Activated naive CD4-positive, alpha-beta T cell treated with anti-CD3 and anti-CD28 coated beads, Interleukin-2, amount 50 U/mL, for 24 hours (primary cell): ENCODE measurements at regions not wholly inside any gene's neighbourhood (a gene's known extent, or its start where the extent isn't known, plus 50 kb on each side); places are given as distances from the start of the nearest gene placed in this dataset.

Experiments
- H3K27ac Mint-ChIP-seq: one replicate; pipeline ENCODE4 v1.8.0; 2021; ENCODE audit warnings: mild to moderate bottlenecking, mixed read lengths
- H3K27me3 Mint-ChIP-seq: one replicate; pipeline ENCODE4 v1.8.0; 2021; ENCODE audit warnings: mixed read lengths
- H3K36me3 Mint-ChIP-seq: one replicate; pipeline ENCODE4 v1.8.0; 2021; ENCODE audit warnings: mixed read lengths
- H3K4me1 Mint-ChIP-seq: one replicate; pipeline ENCODE4 v1.8.0; 2021; ENCODE audit warnings: mixed read lengths
- H3K4me3 Mint-ChIP-seq: one replicate; pipeline ENCODE4 v1.8.0; 2021; ENCODE audit warnings: mild to moderate bottlenecking, mixed read lengths
- H3K9me3 Mint-ChIP-seq: one replicate; pipeline ENCODE4 v1.8.0; 2021; ENCODE audit warnings: mixed read lengths

DNA sequence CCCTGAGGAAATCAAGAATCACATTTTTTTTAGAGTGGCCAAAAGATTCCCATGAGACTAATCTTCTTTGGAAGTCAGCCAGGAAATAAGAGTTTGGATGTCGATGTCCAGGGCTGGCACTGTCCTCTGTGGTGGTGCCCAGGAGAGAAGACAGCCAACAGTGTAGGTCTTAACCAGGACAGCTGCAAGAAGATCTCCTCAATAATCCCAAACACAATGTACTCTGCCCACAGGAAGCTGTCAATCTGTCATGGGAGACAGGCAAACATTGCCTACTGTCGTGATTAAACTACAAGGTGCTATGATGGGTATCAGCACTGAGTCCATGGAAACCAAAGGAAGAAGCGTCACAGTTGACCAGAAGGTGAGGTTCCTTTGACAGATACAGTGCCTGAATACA lies 174.1 kb downstream of the PIK3R1 start:
- Mint-ChIP-seq H3K27ac (no peak overlapping the region), H3K9me3 (no peaks in the 10 kb centered on the region), H3K27me3 (no peaks in the 10 kb centered on the region), H3K4me1 (peaks cover 8% of the 10 kb centered on the region), H3K36me3 (no peaks in the 10 kb centered on the region), H3K4me3 (no peak overlapping the region)

DNA sequence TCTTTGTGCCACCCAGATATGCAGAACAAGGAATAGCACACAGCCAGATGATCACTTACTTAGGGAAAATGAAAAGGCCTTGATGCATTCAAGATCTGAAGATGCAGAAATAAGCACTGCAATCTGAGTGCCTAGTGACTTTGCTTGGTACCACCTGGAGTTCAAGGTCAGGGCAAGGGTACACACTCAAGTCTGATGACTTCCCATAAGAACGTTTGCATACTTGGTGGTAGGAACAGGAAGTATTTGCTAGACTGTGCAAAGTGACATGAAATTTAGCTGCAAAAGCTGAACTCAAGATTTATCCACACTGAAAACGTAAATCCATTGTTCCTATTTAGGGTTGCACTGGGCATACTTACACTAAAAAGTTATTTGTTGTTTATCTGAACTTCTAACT lies 177.1 kb downstream of the PIK3R1 start:
- H3K27me3 Mint-ChIP-seq, result no peaks in the 10 kb centered on the region
- no peak overlapping the region for H3K27ac Mint-ChIP-seq
- no peaks in the 10 kb centered on the region for H3K4me1 Mint-ChIP-seq
- no peaks in the 10 kb centered on the region for H3K9me3 Mint-ChIP-seq
- H3K4me3 Mint-ChIP-seq, result no peak overlapping the region
- H3K36me3 Mint-ChIP-seq, result no peaks in the 10 kb centered on the region

DNA sequence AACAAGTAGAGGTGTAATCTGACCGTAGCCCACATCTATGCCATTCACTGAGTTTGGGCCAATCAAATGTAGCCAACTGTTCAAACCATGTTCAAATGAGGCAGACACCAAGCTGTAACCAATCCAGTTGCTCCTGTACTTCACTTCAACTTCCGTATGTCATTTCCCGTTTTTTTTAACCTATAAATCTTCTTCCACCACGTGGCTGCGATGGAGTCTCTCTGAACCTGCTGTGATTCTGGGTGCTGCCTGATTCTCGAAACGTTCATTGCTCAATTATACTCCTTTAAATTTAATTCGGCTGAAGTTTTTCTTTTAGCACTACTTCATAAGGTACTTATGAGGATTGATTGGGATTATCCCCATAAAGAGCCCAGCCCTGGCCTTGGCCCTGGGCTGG lies 179.7 kb downstream of the PIK3R1 start:
- no peak overlapping the region for H3K27ac Mint-ChIP-seq
- no peaks in the 10 kb centered on the region for H3K27me3 Mint-ChIP-seq
- no peaks in the 10 kb centered on the region for H3K36me3 Mint-ChIP-seq
- H3K4me3 Mint-ChIP-seq, result no peak overlapping the region
- no peaks in the 10 kb centered on the region for H3K4me1 Mint-ChIP-seq
- H3K9me3 Mint-ChIP-seq, result no peaks in the 10 kb centered on the region

DNA sequence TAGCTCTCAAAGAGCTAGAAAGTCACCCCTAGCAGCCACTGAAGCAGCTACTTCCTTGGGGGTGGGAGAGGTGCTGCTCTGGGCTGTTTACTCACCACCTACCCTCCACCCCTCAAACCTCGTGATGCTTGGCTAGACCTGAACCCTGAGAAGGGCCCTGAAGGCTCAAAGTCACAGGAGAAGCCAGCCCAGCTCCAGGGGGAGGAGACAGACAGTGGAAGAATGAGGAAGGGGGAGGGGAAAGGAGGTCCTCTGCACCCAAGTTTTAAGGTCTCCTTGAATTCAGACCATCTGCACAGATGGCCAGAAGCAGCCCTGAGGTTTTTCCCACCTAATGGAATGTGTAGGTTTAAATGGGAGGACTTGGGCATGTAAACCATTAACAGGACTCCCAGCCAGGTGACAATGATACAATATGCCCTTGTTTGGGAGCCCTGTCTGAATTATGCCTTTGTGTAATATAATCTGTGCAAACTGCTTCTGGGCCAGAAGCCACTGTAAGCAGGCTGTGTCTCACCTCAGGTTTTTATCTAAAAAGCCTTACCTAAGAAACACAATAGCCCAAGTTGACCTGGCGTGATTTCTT lies 180.5 kb downstream of the PIK3R1 start:
- Mint-ChIP-seq H3K4me3 (no peak overlapping the region), H3K27me3 (no peaks in the 10 kb centered on the region), H3K9me3 (no peaks in the 10 kb centered on the region), H3K27ac (no peak overlapping the region), H3K4me1 (no peaks in the 10 kb centered on the region), H3K36me3 (no peaks in the 10 kb centered on the region)

DNA sequence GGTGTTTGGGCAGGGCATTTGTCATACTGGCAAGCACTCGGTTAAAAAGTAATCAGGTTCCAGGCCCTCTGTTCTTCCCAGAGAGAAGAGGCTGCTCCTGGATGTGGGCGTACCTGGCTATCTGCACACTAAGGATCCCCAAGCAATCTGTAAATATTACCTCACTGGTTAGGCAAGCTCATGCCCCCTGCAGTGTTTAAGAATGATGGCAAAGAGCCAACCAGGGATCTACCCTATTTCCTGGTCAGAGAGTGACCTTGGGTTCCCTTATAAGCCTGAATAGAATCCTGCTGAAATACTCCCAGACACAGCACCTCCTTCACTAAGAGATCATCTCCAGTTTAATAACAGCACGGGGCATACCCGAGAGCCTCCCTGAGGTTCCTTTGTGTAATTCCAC lies 181.2 kb downstream of the PIK3R1 start:
- H3K27ac Mint-ChIP-seq, result no peak overlapping the region
- no peaks in the 10 kb centered on the region for H3K9me3 Mint-ChIP-seq
- H3K4me3 Mint-ChIP-seq, result no peak overlapping the region
- no peaks in the 10 kb centered on the region for H3K36me3 Mint-ChIP-seq
- no peaks in the 10 kb centered on the region for H3K27me3 Mint-ChIP-seq
- H3K4me1 Mint-ChIP-seq, result no peaks in the 10 kb centered on the region

DNA sequence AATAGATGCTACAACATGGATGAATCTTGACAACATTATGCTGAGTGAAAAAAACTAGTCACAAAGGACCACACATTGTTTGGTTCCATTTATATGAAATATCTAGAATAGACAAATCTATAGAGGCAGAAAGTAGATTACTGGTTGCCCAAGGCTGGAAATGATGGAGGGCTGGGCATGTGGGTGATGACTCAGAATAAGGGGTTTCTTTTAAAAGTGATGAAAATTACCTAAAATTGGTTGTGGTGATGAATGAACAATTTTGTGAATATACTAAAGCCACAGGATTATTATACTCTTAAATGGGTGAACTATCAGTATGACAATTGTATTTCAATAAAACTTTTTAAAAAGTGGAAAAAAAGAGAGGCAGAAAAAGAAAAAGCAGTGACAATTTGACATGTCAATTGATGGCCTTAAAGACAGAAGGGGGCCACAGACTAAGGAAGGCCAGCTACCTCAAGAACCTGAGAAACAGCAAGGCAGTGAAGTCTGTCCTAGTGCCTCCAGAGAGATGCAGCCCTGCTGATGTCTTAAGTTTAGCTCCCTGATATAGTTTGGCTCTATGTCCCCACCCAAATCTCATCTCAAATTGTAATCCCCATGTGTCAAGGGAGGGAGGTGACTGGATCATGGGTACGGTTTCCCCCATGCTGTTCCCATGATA lies 182.7 kb downstream of the PIK3R1 start:
- Mint-ChIP-seq H3K9me3 (no peaks in the 10 kb centered on the region), H3K27me3 (no peaks in the 10 kb centered on the region), H3K4me3 (no peak overlapping the region), H3K36me3 (no peaks in the 10 kb centered on the region), H3K4me1 (no peaks in the 10 kb centered on the region), H3K27ac (no peak overlapping the region)

DNA sequence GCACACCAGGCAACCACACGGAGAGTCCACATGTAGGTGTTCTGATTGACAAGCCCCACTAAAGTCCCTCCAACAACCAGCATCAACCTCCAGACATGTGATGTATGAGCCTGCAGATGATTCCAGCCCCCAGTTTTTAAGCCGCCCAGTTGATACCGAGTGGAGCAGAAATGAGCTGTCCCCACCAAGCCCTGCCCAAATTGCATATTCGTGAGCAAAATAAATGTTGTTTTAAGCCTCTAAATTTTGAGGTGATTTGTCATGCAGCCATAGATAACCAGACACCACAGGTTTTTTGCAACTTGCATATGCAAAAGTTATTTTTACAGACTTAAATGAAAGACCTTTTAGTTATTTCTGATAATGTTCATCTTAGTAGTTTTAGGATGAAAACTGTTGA lies 187.7 kb downstream of the PIK3R1 start:
- no peak overlapping the region for H3K27ac Mint-ChIP-seq
- no peaks in the 10 kb centered on the region for H3K9me3 Mint-ChIP-seq
- H3K36me3 Mint-ChIP-seq, result no peaks in the 10 kb centered on the region
- no peaks in the 10 kb centered on the region for H3K27me3 Mint-ChIP-seq
- H3K4me3 Mint-ChIP-seq, result no peak overlapping the region
- H3K4me1 Mint-ChIP-seq, result peaks cover 22% of the 10 kb centered on the region

DNA sequence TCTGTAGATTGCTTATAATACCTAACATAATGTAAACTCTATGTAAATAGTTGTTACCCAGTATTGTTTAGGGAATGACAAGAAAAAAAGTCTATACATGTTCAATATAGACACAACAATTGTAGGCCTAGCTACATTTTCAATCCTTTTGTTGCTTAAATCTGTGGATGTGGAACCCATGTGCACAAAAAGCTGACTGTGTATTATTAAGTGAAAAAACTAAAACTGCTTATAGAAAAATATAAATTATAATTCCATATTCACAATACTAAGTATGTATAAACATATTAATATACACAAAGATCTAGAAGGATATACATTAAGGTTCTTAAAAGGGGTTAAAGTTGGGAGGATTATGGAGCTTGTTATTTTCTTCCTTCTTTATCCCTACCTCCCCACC lies 188.7 kb downstream of the PIK3R1 start:
- H3K4me3 Mint-ChIP-seq, result no peak overlapping the region
- H3K9me3 Mint-ChIP-seq, result no peaks in the 10 kb centered on the region
- H3K27me3 Mint-ChIP-seq, result no peaks in the 10 kb centered on the region
- H3K4me1 Mint-ChIP-seq, result peaks cover 22% of the 10 kb centered on the region
- no peaks in the 10 kb centered on the region for H3K36me3 Mint-ChIP-seq
- no peak overlapping the region for H3K27ac Mint-ChIP-seq

DNA sequence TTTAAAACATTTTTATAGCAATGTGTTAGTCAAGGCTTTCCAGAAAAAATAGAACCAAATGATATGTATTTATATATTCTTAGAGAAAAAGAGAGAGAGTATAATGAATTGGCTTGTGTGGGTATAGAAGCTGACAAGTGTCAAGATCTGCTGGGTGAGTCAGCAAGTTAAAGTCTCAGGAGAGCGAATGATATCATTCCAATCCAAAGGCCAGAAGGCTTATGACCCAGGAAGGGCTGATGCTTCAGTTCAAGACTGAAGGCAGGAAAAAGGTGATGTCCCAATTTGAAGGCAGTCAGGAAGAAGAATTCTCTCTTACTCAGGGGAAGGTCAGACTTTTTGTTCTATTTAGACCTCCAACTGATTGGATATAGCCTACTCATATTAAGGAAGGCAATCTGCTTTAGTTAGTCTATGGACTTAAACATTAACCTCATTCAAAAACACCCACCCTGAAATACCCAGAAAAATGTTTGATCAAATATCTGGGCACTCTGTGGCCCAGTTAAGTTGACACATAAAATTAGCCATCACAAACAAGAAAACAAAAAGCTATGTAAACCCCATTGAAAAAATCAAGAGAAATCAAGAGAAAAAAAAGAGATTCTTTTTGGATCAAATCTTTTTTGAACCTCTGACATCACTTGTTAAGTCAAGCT lies 189.6 kb downstream of the PIK3R1 start:
- Mint-ChIP-seq H3K4me3 (no peak overlapping the region), H3K27me3 (no peaks in the 10 kb centered on the region), H3K27ac (peak overlapping the region; percentile 15), H3K4me1 (peaks cover 22% of the 10 kb centered on the region), H3K36me3 (no peaks in the 10 kb centered on the region), H3K9me3 (no peaks in the 10 kb centered on the region)

DNA sequence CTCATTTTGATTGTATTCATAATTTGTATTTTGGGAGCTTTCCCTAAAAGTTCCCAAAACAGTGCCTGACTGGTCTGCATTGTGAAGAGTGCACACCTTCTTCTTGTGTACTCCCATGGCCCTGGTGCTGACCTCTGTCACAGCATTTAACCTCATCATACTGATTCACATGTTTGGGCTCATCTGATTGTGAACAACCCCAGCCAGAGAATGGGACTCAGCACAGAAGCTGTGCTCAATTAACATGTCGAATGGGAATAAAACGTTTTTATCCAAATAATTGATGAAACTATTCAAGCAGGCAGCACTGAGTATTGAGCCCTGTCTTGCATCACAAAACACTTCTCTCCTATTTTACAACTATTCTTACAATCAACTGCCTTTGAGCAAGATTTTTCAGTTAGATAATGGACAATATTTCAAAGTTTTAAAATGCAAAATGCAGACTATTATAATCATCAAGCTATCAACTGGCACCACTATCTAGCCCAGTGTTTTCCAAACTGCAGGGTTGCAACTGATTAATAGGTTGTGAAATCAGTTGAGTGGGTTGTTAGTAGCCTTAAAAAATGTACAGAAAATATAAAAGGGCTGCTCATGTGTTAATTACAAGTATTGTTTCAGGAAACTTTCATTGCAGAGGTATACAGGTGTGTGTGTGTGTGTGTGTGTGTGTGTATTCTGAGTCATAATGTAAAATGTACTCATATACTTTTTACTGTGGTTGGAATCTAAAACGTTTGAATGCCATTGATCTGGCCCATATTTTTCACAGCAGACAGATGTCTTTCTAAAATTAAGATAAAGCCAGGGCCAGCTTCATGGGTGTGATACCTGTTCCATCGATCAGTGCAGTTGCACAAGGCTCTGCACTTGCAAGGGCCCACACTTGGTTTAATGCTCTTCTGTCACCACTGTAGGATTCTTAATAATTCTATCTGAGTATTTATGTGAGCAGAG lies 190.5 kb downstream of the PIK3R1 start:
- peaks cover 22% of the 10 kb centered on the region for H3K4me1 Mint-ChIP-seq
- peak overlapping the region; percentile 19 for H3K4me3 Mint-ChIP-seq
- no peaks in the 10 kb centered on the region for H3K27me3 Mint-ChIP-seq
- no peaks in the 10 kb centered on the region for H3K9me3 Mint-ChIP-seq
- no peaks in the 10 kb centered on the region for H3K36me3 Mint-ChIP-seq
- H3K27ac Mint-ChIP-seq, result peak overlapping the region; percentile 18

DNA sequence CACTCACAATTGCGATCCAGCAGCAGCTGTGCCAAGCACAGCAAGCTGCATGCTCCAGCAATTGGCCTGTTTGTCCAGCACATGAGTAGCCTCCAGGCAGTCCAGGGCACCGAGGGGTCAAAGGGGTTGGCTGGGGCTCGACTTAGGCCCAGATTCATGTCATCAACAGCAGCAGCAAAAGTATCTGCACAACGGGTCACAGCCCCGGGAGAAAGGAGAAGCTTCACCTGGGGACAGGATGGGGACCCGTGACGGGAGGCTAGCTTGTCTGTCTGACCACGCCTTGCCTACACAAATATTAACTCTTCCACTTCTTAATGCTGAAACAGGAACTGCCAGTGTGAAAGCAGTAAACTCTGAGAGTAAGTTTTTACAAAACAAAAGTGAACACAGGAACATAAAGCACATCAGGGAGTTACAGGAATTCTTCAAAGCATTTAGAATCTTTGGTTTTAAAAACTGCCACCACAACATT lies 191.2 kb downstream of the PIK3R1 start:
- Mint-ChIP-seq H3K4me3 (peak overlapping the region; percentile 51), H3K27me3 (no peaks in the 10 kb centered on the region), H3K27ac (peak overlapping the region; percentile 14), H3K36me3 (no peaks in the 10 kb centered on the region), H3K4me1 (peaks cover 22% of the 10 kb centered on the region), H3K9me3 (no peaks in the 10 kb centered on the region)

DNA sequence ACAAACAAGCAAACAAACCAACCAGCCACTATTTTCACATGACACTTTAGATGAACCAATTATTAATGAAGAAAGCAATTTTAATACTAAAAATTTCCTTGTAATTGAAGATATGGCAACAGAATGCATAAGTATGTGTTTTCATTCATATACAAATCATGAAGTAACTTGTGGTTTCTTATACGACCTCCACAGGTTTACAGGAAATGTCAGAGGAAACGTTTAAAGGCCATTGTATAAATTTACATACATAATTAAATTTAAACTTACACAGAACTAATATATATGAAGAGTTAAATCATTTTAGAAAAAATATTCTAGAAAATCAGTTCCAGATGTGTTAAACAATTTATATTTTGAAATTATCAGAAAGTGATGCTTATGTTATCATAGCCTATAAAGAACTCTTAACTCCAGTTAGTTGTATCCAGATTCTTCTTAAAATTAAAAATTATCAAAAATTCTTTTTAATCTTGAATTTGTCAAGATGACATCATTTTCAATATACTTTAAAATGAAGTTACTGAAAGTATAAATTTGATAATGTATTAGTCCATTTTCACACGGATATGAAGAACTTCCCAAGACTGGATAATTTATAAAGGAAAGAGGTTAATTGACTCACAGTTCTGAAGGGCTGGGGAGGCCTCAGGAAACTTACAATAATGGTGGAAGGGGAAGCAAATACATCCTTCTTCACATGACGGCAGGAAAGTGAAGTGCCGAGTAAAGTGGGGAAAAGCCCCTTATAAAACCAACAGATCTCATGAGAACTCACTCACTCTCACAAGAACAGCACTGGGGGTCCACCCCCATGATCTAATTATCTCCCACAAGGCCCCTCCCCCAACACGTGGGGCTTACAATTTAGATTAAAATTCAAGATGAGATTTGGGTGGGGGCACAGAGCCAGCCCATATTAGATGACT lies 192.0 kb downstream of the PIK3R1 start:
- Mint-ChIP-seq H3K4me1 (peaks cover 22% of the 10 kb centered on the region), H3K36me3 (no peaks in the 10 kb centered on the region), H3K4me3 (peak overlapping the region; percentile 51), H3K27me3 (no peaks in the 10 kb centered on the region), H3K9me3 (no peaks in the 10 kb centered on the region), H3K27ac (peak overlapping the region; percentile 10)

DNA sequence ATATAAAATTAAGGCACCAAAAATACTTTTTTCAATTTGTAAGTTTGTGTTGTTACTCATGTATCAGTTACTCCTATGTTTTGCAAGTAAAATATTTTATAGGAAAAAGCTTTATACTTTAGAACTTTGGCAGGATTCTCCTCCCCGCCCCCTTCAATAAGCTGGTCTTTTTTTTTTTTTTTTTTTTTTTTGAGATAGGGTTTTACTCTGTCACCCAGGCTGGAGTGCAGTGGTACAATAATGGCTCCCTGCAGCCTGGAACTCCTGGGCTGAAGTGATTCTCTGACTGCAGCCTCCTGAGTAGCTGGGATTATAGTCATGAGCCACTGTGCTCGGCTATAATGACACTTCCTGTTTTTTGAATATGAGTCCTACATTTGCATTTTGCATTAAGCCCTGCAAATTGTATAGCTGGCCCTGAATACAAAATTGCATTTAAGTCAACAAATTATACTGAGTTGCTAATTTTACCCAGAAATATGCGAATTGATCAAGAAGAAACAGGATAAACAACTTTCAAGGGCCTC lies 192.9 kb downstream of the PIK3R1 start:
- no peaks in the 10 kb centered on the region for H3K27me3 Mint-ChIP-seq
- H3K36me3 Mint-ChIP-seq, result no peaks in the 10 kb centered on the region
- peaks cover 22% of the 10 kb centered on the region for H3K4me1 Mint-ChIP-seq
- no peak overlapping the region for H3K27ac Mint-ChIP-seq
- no peaks in the 10 kb centered on the region for H3K9me3 Mint-ChIP-seq
- H3K4me3 Mint-ChIP-seq, result no peak overlapping the region

DNA sequence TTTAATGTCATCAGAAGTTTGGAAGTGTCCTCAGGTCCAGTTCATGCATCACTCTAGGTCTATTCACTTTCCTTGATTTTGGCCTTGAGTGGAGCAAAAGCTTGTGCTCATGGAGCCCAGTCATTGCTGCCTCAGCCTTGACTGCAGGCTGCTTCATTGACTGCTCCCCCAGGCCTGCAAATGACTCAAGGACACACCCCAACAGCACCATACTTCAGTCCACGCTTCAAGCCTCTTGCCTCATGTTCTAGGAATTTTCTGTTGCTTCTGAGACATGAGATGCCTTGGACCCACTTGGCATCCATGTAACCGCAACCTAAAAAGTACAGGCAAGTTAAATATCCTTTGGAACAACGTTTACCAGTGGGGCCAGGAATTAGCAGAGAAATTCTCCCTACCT lies 193.7 kb downstream of the PIK3R1 start:
- no peak overlapping the region for H3K27ac Mint-ChIP-seq
- no peak overlapping the region for H3K4me3 Mint-ChIP-seq
- H3K9me3 Mint-ChIP-seq, result no peaks in the 10 kb centered on the region
- no peaks in the 10 kb centered on the region for H3K27me3 Mint-ChIP-seq
- H3K36me3 Mint-ChIP-seq, result no peaks in the 10 kb centered on the region
- peaks cover 22% of the 10 kb centered on the region for H3K4me1 Mint-ChIP-seq
